SK-N-MC (cell line): ENCODE measurements at regions not wholly inside any gene's neighbourhood (a gene's known extent, or its start where the extent isn't known, plus 50 kb on each side); places are given as distances from the start of the nearest gene placed in this dataset.

Experiments
- EZH2 ChIP-seq: fragments of 200-600 bp; sonication (generic); IDR thresholded peaks from one replicate; pipeline ENCODE4 v1.6.1; 2017; ENCODE audit warnings: antibody characterized with exemption
- FOXP2 ChIP-seq: optimal IDR thresholded peaks from 2 replicates; pipeline ENCODE3; 2011; ENCODE audit warnings: mild to moderate bottlenecking, moderate library complexity; ENCODE audit not compliant: insufficient read depth; ENCODE audit errors: extremely low read length, control extremely low read depth
- POLR2AphosphoS5 ChIP-seq: IDR thresholded peaks from 2 replicates; pipeline ENCODE4 v1.6.1; 2012; ENCODE audit warnings: mild to moderate bottlenecking, low read depth, low read length, borderline replicate concordance

GRCh38 chr2:192480984-192481383 is 286.3 kb upstream of the TMEFF2 start:
- TF ChIP-seq EZH2: no peak
- TF ChIP-seq POLR2AphosphoS5: no peak
- TF ChIP-seq FOXP2: no peak
